Left renal pelvis (tissue), 4 donors: ENCODE measurements at regions not wholly inside any gene's neighbourhood (a gene's known extent, or its start where the extent isn't known, plus 50 kb on each side); places are given as distances from the start of the nearest gene placed in this dataset.

ENCODE experiments used
- DNase-seq, 4 donors: peaks; one replicate each; pipeline ENCODE4 v3.0.0-alpha.2; 2013; ENCODE audit warnings: low read depth in 4 of 4, low spot score in 3 of 4

GRCh38 chr20:52242237-52243230 is 51.0 kb upstream of the ZFP64 start:
- DNase-seq = no peak
